OCI-LY3 (cell line): ENCODE measurements at regions not wholly inside any gene's neighbourhood (a gene's known extent, or its start where the extent isn't known, plus 50 kb on each side); places are given as distances from the start of the nearest gene placed in this dataset.

Experiments
- CTCF ChIP-seq: fragments of 200-600, 300-600 bp; sonication (generic); IDR thresholded peaks from 2 replicates; pipeline ENCODE4 v1.5.1; 2014; ENCODE audit warnings: antibody characterized with exemption, low read length, low read depth
- EZH2phosphoT487 ChIP-seq: fragments of 200-600 bp; shearing (Covaris generic); IDR thresholded peaks from 2 replicates; pipeline ENCODE4 v1.6.1; 2018; ENCODE audit warnings: antibody characterized with exemption, mixed run types, low read depth

- TF ChIP-seq EZH2phosphoT487, result no peak
- no peak for TF ChIP-seq CTCF
Measured at GRCh38 chr6:74656453-74656852, 549.4 kb downstream of the COL12A1 start.
